Transverse colon (tissue), 4 donors: ENCODE measurements at regions not wholly inside any gene's neighbourhood (a gene's known extent, or its start where the extent isn't known, plus 50 kb on each side); places are given as distances from the start of the nearest gene placed in this dataset.

ENCODE experiments used
- DNase-seq: peaks from one replicate; pipeline ENCODE4 v3.0.0-alpha.2; 2019
- H3K27ac ChIP-seq, 4 donors: fragments of 200-600 bp; sonication (generic); 2 replicates each; pipeline ENCODE4 v1.5.1; 2016 to 2018; ENCODE audit warnings: inconsistent platforms in 4 of 4
- H3K27me3 ChIP-seq: fragments of 200-600 bp; sonication (generic); 2 replicates; pipeline ENCODE4 v1.5.1; 2017; ENCODE audit warnings: inconsistent platforms
- H3K36me3 ChIP-seq, 4 donors: fragments of 200-600 bp; sonication (generic); 2 replicates each; pipeline ENCODE4 v1.5.1; 2017 to 2019; ENCODE audit warnings: inconsistent platforms in 4 of 4
- H3K4me1 ChIP-seq, 4 donors: fragments of 200-600 bp; sonication (generic); 2 replicates each; pipeline ENCODE4 v1.5.1; 2017 to 2020; ENCODE audit warnings: inconsistent platforms in 4 of 4
- H3K4me3 ChIP-seq, 4 donors: fragments of 200-600 bp; sonication (generic); 1 replicate in 1 of 4; 2 replicates in 3 of 4; pipeline versions ENCODE4 v1.5.1 to v1.6.1; 2017 to 2019; ENCODE audit warnings: inconsistent platforms in 4 of 4
- H3K9me3 ChIP-seq, 2 donors: fragments of 200-600 bp; sonication (generic); 2 replicates each; pipeline ENCODE4 v1.5.1; 2017 to 2019; ENCODE audit warnings: inconsistent platforms in 2 of 2
- CTCF ChIP-seq, 5 experiments: fragments of 200-600 bp in 3 of 5; fragments of 450-650 bp in 2 of 5; sonication (generic) in 3 of 5; IDR thresholded peaks; 1 replicate in 2 of 5; 2 replicates in 3 of 5; pipeline ENCODE4 v1.5.1; 2016 to 2017; ENCODE audit warnings: antibody characterized with exemption in 5 of 5, inconsistent platforms in 3 of 5, mild to moderate bottlenecking in 2 of 5, moderate library complexity in 1 of 5
- EP300 ChIP-seq: sonication (generic); formaldehyde crosslinking; IDR thresholded peaks from one replicate; pipeline ENCODE4 v1.6.1; 2017; ENCODE audit warnings: antibody characterized with exemption, low read depth
- POLR2A ChIP-seq: fragments of 450-650 bp; IDR thresholded peaks from one replicate; pipeline ENCODE4 v1.6.1; 2016; ENCODE audit warnings: antibody characterized with exemption, mild to moderate bottlenecking, moderate library complexity
- POLR2AphosphoS5 ChIP-seq, 3 donors: sonication (generic); formaldehyde crosslinking; IDR thresholded peaks; one replicate each; pipeline ENCODE4 v1.6.1; 2016; ENCODE audit warnings: antibody characterized with exemption in 3 of 3
- WGBS, 2 donors: methylation state at CpG; one replicate each; pipeline ENCODE4 v1.1.5; 2018; ENCODE audit warnings: low coverage in 1 of 2; 5-methylcytosine and 5-hydroxymethylcytosine counted together
- in situ Hi-C, 4 donors: fragments of 200-750 bp; cut with MboI; loops; one replicate each; pipeline versions ENCODE4 v1.15.0 to v1.15.1; 2017; ENCODE audit warnings: low sequenced_read_pairs in 3 of 4, low pct_ligation_motif_present in 1 of 4, low pct_unique_long_range_greater_than_20kb in 1 of 4
- intact Hi-C: fragments of 100-400 bp; cut with DNase I; formaldehyde crosslinking; loops from one replicate; pipeline ENCODE4 v1.15.1; 2023; ENCODE audit warnings: low total_unique reads

- intact Hi-C loops (loop anchor here (2.0 kb wide), 1 partner anchor 43 kb away; no protein-coding TSS in a partner anchor), in situ Hi-C loops (no loop called here)
- no peaks in the 10 kb centered on the region for H3K36me3 ChIP-seq
- no peak overlapping the region for H3K27ac ChIP-seq
- H3K9me3 ChIP-seq = no peaks in the 10 kb centered on the region
- TF ChIP-seq EP300 (no peak), CTCF (IDR thresholded peaks at IDR 0.05) (no peak), POLR2AphosphoS5 (IDR thresholded peaks at IDR 0.05) (no peak), POLR2A (no peak)
- H3K4me3 ChIP-seq = no peak overlapping the region
- no peaks in the 10 kb centered on the region for H3K27me3 ChIP-seq
- no peaks in the 10 kb centered on the region for H3K4me1 ChIP-seq
- DNase-seq = no peak
- 82 to 98% methylated on average over 5 to 6 of the region's 6 CpGs for WGBS, 2 donors
These were observed 2101.5 kb upstream of the AGA start for GRCh38 chr4:179543771-179544170.

- no peak overlapping the region for H3K27ac ChIP-seq
- no peaks in the 10 kb centered on the region for H3K27me3 ChIP-seq
- TF ChIP-seq CTCF (IDR thresholded peaks at IDR 0.05) (no peak), EP300 (no peak), POLR2A (no peak), POLR2AphosphoS5 (IDR thresholded peaks at IDR 0.05) (no peak)
- in situ Hi-C loops = no loop called here
- intact Hi-C loops = no loop called here
- 95 to 100% methylated on average over 1 of the region's 1 CpG for WGBS, 2 donors
- H3K36me3 ChIP-seq = no peaks in the 10 kb centered on the region
- no peak for DNase-seq
- H3K4me1 ChIP-seq = no peaks in the 10 kb centered on the region
- H3K4me3 ChIP-seq = no peak overlapping the region
- H3K9me3 ChIP-seq = no peaks in the 10 kb centered on the region
These were observed 2102.3 kb upstream of the AGA start for GRCh38 chr4:179544496-179544895.

- Histone ChIP-seq H3K4me3 (no peak overlapping the region), H3K9me3 (no peaks in the 10 kb centered on the region), H3K4me1 (no peaks in the 10 kb centered on the region), H3K36me3 (no peaks in the 10 kb centered on the region), H3K27ac (no peak overlapping the region), H3K27me3 (no peaks in the 10 kb centered on the region)
- in situ Hi-C loops (no loop called here), intact Hi-C loops (no loop called here)
- no peak for DNase-seq
- 61 to 79% methylated on average over 2 of the region's 2 CpGs for WGBS, 2 donors
- TF ChIP-seq CTCF (IDR thresholded peaks at IDR 0.05) (no peak), EP300 (no peak), POLR2A (no peak), POLR2AphosphoS5 (IDR thresholded peaks at IDR 0.05) (no peak)
These were observed 2109.9 kb upstream of the AGA start for GRCh38 chr4:179552131-179552530.

DNA sequence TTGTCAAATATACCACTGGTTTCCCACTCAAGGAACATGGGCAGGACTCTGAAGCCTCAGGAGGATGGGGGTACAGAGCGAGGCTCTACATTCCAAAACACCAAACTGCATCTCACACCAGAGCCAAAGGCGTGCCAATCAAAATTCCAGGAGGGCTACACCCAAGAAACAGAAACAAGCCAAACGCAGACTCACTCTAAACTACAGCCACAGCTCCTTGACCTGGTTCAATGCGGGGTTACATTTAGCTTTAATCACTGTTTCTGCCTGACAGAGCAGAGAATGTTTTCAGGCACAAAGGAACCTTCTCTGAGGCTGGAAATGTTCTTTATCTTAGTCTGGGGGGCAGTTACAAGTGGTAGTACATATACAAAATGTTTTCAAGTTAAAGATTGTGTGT lies 2121.5 kb upstream of the AGA start:
- peaks cover 3 to 7% of the 10 kb centered on the region in 2 donors for H3K9me3 ChIP-seq
- no peaks in the 10 kb centered on the region for H3K27me3 ChIP-seq
- no peak overlapping the region for H3K27ac ChIP-seq
- no peaks in the 10 kb centered on the region for H3K36me3 ChIP-seq
- WGBS, 2 donors = 37 to 84% methylated on average over 2 to 4 of the region's 4 CpGs
- H3K4me3 ChIP-seq = no peak overlapping the region
- in situ Hi-C loops (no loop called here), intact Hi-C loops (no loop called here)
- TF ChIP-seq CTCF (IDR thresholded peaks at IDR 0.05) = no peak
- TF ChIP-seq EP300 = no peak
- TF ChIP-seq POLR2AphosphoS5 (IDR thresholded peaks at IDR 0.05) = no peak
- TF ChIP-seq POLR2A = no peak
- no peak for DNase-seq
- H3K4me1 ChIP-seq = no peaks in the 10 kb centered on the region
